NCI-H460 (cell line): ENCODE measurements at regions not wholly inside any gene's neighbourhood (a gene's known extent, or its start where the extent isn't known, plus 50 kb on each side); places are given as distances from the start of the nearest gene placed in this dataset.
"Not testable (repeated sequence)": the region's sequence is repeated elsewhere in the genome, so short reads cannot be mapped to it uniquely, and the experiment has no call there.

ENCODE experiments used
- DNase-seq: peaks from one replicate; pipeline ENCODE4 v3.0.0-alpha.2; 2016; ENCODE audit warnings: low read depth; ENCODE audit errors: extremely low read depth

DNA sequence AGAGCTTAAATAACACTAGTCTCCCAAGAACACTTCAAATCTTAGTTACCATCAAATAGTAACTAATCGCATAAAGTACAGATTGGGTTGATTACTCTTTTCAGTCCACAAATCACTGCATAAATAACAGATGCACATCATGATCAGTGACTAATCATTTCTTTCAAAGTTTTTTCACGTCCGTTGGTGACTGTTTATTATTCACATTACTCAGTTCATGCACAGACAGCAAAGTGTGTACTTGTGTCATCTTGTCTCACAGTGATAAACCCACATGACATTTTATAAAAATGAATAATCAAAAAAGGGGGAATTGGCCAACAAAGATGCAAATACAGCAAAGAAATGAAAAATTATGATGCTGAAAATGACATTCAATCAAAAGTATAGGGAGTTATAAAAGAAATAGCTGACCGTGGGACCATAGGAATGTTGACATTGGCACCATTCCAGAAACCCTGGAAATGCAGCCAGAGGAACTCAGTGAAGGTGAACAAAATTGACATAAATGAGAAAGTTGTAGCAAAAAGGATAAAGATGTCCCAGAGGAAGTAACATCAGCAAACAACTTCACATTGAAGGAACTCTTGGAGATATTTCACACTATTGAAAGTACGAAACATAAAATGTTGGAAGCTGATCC, 161.5 kb downstream of the SOX3 start:
- DNase-seq: peak; percentile 3

GRCh38 chrX:140342410-140342809, 162.5 kb downstream of the SOX3 start:
- DNase-seq: no peak

DNA sequence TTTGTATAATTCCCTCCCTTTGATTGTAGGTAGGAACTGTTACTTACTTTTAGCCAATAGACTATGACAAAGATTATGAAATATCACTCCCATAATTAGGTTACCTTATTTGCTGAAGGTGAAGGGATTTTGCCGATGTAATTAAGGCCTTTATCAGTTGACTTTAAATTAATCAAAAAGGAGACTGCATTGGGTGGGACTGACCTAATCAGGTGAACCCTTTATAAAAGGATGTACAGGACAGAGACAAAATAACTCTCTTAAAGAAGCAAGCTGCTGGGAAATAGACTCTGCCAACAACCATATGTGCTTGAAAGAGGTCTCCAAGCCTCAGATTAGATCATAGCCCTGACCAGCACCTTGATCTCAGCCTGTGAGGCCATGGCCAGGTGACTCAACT, 167.6 kb downstream of the SOX3 start:
- DNase-seq: no peak

DNA sequence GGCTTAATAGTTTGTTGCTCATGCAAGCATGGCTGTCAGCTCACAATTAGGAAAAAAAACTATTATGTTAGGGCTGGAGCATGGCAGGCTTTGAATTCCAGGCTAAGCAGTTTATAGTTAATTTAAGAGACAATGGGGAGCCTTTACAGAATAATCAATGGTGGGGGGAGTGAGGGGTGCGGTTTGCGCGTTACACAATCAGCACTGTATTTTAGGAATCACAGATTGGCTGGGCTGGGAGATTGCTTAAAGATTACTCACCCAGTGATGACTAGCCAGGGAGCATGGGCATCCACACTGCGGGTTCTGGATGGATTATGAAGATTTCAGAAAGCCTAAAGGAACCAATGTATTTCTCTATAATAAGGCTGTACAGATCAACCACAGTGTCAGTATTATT, 186.6 kb downstream of the SOX3 start:
- DNase-seq: no peak

DNA sequence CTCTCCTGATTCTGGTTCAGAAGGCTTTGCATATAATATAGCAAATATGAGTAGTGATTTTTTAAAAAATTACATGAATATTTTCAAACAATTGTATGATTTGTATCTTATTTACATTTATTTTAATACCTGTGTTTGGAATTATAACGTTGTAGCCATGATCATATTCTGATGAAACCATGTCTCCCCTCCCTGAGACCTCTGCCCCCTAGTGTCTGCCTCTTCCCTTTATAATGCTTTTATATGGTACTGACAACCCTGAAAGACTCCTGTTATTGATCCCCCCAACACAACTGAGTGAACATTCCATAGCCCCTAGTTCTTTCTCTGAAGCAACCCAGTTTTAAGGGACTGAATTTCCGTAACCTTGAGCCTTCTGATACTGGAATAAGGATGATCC, 187.4 kb downstream of the SOX3 start:
- DNase-seq: no peak

GRCh38 chrX:140298960-140299825, 205.7 kb downstream of the SOX3 start:
- no peak for DNase-seq

GRCh38 chrX:140297273-140297672, 207.6 kb downstream of the SOX3 start:
- DNase-seq: no peak

GRCh38 chrX:140292961-140293360, 211.9 kb downstream of the SOX3 start:
- no peak for DNase-seq

DNA sequence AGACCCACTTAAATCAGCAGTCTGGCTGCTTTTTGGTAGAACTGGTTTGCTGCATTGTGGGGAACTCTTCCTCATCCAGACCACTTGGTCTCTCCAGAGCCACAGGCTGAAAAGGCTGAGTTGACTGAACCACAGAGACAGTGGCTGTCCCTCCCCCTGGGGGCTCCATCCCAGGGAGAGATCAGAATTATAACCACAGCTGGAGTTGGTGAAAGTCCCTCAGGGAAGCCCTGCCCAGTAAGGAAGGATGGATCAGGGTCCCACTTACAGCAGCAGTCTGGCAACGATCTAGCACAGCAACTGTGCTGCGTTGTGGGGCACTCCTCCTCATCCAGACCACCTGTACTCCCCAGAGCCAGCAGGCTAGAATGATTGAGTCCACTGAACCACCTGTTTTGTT, 212.7 kb downstream of the SOX3 start:
- no peak for DNase-seq

- DNase-seq: peak; percentile 9
Observed at GRCh38 chrX:140274811-140275525, 229.9 kb downstream of the SOX3 start.

- DNase-seq: no peak
Observed at GRCh38 chrX:140273921-140274320, 230.9 kb downstream of the SOX3 start.

DNA sequence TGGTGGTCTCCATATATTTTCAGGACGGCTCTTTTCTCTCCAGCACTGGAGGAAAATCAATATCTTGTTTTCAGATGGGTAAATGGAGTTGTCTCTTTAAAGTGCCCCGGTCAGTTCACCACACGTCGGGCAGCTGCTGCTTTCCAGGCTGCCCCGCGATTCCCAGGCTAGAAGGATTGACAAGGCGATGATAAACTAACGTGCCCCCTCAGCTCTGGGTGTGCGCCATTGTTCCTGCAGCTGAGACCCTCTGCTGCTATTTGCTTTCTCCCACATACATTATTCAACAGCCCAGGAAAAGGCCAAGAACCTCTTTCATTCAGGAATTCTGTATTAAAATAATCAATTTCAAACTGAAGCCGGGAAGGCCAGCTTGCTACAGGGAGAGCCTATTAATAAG, 254.5 kb downstream of the SOX3 start:
- DNase-seq: no peak

DNA sequence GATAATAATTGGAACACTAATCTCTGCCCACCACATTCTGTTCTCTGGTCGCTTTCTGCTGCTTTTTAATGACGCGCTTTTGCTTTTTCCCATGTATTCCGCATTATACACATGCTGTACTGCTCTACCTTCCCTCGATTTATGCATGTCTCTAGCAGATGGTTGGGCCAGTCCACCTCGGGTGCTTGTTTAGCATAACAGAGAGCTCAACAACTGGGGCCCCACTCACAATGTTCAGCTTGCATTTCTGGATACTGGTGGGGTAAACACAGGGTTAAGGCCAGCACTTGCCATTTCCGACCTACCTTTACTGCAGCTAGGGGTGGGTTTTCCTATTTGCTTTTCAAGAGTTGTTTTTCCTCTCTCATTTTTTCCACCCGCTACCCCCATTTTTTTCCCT, 255.8 kb downstream of the SOX3 start:
- DNase-seq: no peak

DNA sequence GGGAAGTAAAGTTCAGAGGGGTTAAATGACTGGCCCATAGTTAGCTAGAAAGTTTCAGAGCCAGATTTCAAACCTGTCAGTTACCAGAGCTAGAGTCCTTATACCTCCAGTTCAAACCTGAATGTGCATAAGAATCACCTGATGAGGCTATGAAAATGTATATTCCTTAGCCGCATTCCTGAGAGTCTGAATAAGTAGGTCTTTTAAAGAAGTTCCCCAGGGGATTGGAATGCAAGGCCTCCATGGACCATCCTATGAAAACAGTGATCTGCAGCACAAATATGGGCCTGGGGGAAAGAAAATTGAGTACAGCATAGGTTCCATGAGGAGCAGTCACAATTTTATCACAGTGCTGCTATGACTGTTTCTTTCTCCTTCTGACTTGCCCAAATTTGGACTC, 263.9 kb upstream of the CXorf66 start:
- no peak for DNase-seq

- DNase-seq: not testable (repeated sequence)
Observed at GRCh38 chrX:140226037-140226436, 260.7 kb upstream of the CXorf66 start.

- DNase-seq: not testable (repeated sequence)
Observed at GRCh38 chrX:140215894-140216293, 250.6 kb upstream of the CXorf66 start.

DNA sequence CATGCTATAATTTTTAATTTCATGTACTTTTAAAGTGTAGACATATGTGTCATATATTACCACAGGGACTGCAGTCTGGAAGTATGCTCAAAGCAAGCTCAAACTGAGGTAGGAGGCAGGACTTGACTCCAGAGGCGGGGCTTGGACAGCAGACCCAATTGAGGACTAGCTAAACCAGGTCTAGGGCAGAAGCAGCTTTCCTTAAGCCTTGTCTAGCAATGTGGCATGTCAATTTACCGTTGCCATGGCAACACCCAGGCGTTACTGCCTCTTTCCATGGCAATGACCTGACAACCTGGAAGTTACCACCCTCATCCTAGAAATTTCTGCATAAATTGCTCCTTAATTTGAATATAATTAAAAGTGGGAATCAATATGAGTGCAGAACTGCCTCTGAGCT, 249.2 kb upstream of the CXorf66 start:
- not testable (repeated sequence) for DNase-seq

DNA sequence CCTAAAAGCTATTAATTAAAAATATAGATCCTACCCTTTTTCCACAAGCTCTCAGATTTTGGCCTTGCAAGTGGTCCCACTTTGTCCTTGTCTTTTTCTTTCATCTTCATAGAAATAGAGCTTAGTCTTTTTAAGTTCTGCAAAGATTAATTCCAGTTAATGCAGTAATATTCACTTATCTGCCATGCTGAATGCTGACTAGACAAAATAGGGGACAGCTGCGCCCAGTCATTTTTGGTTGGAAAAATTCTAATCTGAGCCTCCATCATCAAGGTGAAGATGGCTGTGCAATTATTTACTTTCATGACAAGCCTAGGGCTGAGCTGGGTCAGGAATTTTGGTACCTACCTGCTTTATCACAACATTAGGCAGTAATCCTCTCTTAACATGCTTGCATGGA, 241.3 kb upstream of the CXorf66 start:
- DNase-seq: no peak

GRCh38 chrX:140190441-140191108, 225.3 kb upstream of the CXorf66 start:
- DNase-seq: no peak

DNA sequence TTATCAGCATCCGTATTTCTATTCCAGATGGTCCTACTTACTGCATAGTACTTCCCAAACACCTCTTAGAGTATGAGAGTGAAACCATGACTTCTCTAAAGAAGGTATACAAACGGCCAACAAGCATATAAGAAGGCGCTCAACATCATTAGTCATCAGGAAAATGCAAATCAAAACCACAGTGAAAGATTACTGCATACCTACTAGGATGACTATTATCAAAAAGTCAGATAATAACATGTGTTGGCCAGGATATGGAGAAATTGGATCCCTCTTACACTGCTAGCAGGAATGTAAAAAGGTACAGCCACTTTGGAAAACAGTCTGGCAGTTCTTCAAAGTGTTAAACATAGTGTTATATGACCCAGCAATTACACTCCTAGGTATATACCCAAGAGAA, 215.3 kb upstream of the CXorf66 start:
- no peak for DNase-seq

DNA sequence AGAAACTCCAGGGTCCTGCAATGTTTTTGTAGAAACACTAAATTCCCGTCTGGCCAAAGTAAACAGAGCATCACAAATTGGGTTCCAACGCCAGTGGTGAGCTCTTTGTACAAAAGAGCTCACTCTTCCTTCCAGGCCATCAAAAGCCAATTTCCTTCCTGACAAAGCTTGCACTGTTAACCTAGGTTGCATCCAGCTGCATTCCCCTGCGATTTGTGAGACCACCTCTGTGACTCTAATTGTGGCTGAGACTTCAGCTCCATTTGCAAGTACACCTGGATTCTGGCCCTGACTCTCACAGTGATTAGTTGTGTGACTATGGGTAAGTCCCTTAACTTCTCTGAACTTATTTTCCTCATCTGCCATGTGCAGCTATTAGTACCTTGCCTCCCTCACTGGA, 212.5 kb upstream of the CXorf66 start:
- DNase-seq: no peak
